ENCODE measurements at regions not wholly inside any gene's neighbourhood (a gene's known extent, or its start where the extent isn't known, plus 50 kb on each side); places are given as distances from the start of the nearest gene placed in this dataset.
"Not testable (repeated sequence)": the region's sequence is repeated elsewhere in the genome, so short reads cannot be mapped to it uniquely, and the experiment has no call there.

DNA sequence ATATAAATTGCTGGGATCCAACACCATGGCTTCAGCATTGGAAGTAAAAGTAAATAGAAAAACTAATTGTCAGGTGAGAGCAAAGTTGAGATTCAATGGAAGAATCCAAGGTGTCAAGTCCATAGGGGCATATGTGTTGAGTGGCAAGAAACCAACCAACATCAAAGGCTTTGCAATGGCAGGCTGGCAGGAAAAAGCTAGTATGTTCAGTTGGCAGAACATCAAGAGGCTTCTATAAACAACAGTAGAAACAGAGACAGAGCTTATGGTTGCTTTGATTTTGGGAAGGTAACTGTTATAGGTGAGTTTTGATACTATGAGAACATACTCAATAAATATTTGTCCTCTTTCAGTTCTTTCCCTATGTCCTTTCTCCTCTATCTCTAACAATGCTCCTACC lies 553.7 kb upstream of the MDGA2 start (continued):
- no peak for TF ChIP-seq ZNF133 (tag by site-specific recombination; IDR thresholded peaks at IDR 0.05)
- TF ChIP-seq ZNF391 (tag by site-specific recombination; IDR thresholded peaks at IDR 0.05; ENCODE audit: borderline replicate concordance, low read depth) = no peak
- TF ChIP-seq EGR2 (tag by site-specific recombination; IDR thresholded peaks at IDR 0.05; ENCODE audit: low read depth) = no peak
- TF ChIP-seq ZBTB20 (tag by site-specific recombination; IDR thresholded peaks at IDR 0.05) = no peak
- no peak for TF ChIP-seq ZNF311 (tag by site-specific recombination; IDR thresholded peaks at IDR 0.05; ENCODE audit: borderline replicate concordance)
- TF ChIP-seq ZBTB48 (tag by site-specific recombination; IDR thresholded peaks at IDR 0.05) = no peak
- TF ChIP-seq, protein P1, sequence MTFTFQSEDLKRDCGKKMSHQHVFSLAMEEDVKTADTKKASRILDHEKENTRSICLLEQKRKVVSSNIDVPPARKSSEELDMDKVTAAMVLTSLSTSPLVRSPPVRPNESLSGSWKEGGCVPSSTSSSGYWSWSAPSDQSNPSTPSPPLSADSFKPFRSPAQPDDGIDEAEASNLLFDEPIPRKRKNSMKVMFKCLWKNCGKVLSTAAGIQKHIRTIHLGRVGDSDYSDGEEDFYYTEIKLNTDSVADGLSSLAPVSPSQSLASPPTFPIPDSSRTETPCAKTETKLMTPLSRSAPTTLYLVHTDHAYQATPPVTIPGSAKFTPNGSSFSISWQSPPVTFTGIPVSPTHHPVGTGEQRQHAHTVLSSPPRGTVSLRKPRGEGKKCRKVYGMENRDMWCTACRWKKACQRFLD (tag by site-specific recombination; IDR thresholded peaks at IDR 0.05) = no peak

DNA sequence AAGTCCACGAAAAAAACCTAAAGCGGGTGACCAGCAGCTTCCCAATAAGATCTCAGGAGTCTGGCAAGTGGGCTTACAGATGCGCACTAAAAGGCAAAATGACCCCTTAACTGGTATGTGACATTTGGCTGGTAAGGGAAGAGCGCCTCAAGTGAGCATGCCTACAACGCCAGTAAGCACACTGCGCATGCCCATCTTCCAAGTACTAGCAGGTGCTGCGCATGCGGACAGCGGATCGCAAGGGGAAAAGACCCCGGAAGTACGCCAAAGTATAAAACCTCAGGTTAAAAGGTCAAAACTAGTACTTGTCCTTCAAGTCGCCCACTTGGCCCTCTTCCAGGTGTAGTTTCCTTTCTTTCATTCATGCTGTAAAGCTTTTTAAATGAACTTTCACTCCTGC lies 518.5 kb upstream of the MDGA2 start:
- ChIA-PET CTCF (no interaction called here), POLR2A (no interaction called here)
- TF ChIP-seq GLIS2 (tag by site-specific recombination; IDR thresholded peaks at IDR 0.05) (no peak), ZNF366 (tag by site-specific recombination; conservative IDR thresholded peaks at IDR 0.05) (no peak), ZNF391 (tag by site-specific recombination; IDR thresholded peaks at IDR 0.05; ENCODE audit: borderline replicate concordance, low read depth) (no peak), ZNF146 (tag by site-specific recombination; IDR thresholded peaks at IDR 0.05) (no peak)
- TF ChIP-seq, protein P2, sequence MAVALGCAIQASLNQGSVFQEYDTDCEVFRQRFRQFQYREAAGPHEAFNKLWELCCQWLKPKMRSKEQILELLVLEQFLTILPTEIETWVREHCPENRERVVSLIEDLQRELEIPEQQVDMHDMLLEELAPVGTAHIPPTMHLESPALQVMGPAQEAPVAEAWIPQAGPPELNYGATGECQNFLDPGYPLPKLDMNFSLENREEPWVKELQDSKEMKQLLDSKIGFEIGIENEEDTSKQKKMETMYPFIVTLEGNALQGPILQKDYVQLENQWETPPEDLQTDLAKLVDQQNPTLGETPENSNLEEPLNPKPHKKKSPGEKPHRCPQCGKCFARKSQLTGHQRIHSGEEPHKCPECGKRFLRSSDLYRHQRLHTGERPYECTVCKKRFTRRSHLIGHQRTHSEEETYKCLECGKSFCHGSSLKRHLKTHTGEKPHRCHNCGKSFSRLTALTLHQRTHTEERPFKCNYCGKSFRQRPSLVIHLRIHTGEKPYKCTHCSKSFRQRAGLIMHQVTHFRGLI (tag by site-specific recombination; IDR thresholded peaks at IDR 0.05) = no peak
- TF ChIP-seq, protein P3, sequence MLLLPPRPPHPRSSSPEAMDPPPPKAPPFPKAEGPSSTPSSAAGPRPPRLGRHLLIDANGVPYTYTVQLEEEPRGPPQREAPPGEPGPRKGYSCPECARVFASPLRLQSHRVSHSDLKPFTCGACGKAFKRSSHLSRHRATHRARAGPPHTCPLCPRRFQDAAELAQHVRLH (tag by site-specific recombination; IDR thresholded peaks at IDR 0.05) = no peak
- Histone ChIP-seq H3K4me3 (ENCODE audit: low read depth, low read length) (no peak overlapping the region), H3K4me1 (ENCODE audit: control insufficient read depth, insufficient read depth, low read length) (no peaks in the 10 kb centered on the region), H3K9me3 (ENCODE audit: control insufficient read depth, insufficient read depth, low read depth, low read length) (no peaks in the 10 kb centered on the region), H3K27ac (ENCODE audit: extremely low read depth, low read depth, low read length) (no peak overlapping the region), H3K36me3 (ENCODE audit: control insufficient read depth in 2 of 2, insufficient read depth in 1 of 2, low read length in 2 of 2) (no peaks in the 10 kb centered on the region)

DNA sequence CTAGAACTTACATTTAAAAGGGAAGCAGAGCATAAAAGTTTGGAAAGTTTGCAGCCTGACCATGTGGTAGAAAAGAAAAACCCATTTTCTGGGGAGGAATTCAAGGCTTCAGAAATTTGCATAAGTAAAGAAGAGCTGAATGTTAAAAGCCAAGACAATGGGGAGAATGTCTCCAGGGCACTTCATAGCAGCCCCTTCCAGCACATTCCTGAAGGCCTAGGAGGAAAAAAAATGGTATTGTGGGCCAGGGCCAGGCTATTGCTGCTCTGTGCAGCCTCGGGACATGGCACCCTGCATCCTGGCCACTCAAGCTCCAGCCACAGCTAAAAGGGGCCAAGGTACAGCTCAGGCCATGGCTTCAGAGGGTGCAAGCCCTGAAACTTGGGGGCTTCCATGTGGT lies 474.2 kb upstream of the MDGA2 start:
- H3K36me3 ChIP-seq (ENCODE audit: control insufficient read depth in 2 of 2, insufficient read depth in 1 of 2, low read length in 2 of 2); H3K4me3 ChIP-seq (ENCODE audit: low read depth, low read length); H3K27ac ChIP-seq (ENCODE audit: extremely low read depth, low read depth, low read length); H3K9me3 ChIP-seq (ENCODE audit: control insufficient read depth, insufficient read depth, low read depth, low read length); CTCF ChIA-PET; POLR2A ChIA-PET; H3K4me1 ChIP-seq (ENCODE audit: control insufficient read depth, insufficient read depth, low read length): not testable (repeated sequence)

DNA sequence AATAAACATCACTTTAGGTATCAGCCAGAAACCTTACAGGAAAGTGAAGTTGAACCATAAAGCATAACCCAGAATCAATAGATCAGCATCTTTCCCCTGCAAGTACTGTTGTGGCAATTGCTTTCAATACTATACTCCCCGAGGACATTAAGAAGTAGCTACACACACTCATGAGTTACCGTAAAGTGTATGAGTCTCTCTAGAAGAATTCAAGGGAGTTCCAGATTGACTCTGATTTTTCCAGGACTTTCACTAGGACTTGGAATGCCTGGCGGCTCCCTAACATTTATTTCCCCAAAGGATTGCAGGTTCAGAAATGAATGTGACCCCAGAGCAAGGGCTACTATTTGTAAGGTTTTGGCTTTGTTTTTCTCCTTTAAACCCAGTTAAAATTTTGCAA lies 465.4 kb upstream of the MDGA2 start:
- POLR2A ChIA-PET = no interaction called here
- H3K4me3 ChIP-seq (ENCODE audit: low read depth, low read length) = no peak overlapping the region
- CTCF ChIA-PET = no interaction called here

More for the DNA sequence above, 465.4 kb upstream of the MDGA2 start:
- no peaks in the 10 kb centered on the region for H3K4me1 ChIP-seq (ENCODE audit: control insufficient read depth, insufficient read depth, low read length)
- no peaks in the 10 kb centered on the region for H3K9me3 ChIP-seq (ENCODE audit: control insufficient read depth, insufficient read depth, low read depth, low read length)
- TF ChIP-seq ZNF184 (tag by site-specific recombination; IDR thresholded peaks at IDR 0.05) = no peak
- no peak for TF ChIP-seq ZNF239 (tag by site-specific recombination; IDR thresholded peaks at IDR 0.05)
- TF ChIP-seq ZNF416 (tag by site-specific recombination; IDR thresholded peaks at IDR 0.05) = no peak
- TF ChIP-seq, protein P4, sequence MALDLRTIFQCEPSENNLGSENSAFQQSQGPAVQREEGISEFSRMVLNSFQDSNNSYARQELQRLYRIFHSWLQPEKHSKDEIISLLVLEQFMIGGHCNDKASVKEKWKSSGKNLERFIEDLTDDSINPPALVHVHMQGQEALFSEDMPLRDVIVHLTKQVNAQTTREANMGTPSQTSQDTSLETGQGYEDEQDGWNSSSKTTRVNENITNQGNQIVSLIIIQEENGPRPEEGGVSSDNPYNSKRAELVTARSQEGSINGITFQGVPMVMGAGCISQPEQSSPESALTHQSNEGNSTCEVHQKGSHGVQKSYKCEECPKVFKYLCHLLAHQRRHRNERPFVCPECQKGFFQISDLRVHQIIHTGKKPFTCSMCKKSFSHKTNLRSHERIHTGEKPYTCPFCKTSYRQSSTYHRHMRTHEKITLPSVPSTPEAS (tag by site-specific recombination; IDR thresholded peaks at IDR 0.05) = no peak
- no peak overlapping the region for H3K27ac ChIP-seq (ENCODE audit: extremely low read depth, low read depth, low read length)
- H3K36me3 ChIP-seq (ENCODE audit: control insufficient read depth in 2 of 2, insufficient read depth in 1 of 2, low read length in 2 of 2) = no peaks in the 10 kb centered on the region
